ENCODE measurements at regions not wholly inside any gene's neighbourhood (a gene's known extent, or its start where the extent isn't known, plus 50 kb on each side); places are given as distances from the start of the nearest gene placed in this dataset.

GRCh38 chr9:19694601-19695000 is 94.2 kb downstream of the SLC24A2 start:
- Histone ChIP-seq H3K4me1 (ENCODE audit: control insufficient read depth, insufficient read depth, low read length) (no peaks in the 10 kb centered on the region), H3K36me3 (ENCODE audit: control insufficient read depth in 2 of 2, insufficient read depth in 2 of 2, low read length in 1 of 2) (no peaks in the 10 kb centered on the region), H3K9me3 (replicated peaks; ENCODE audit: control insufficient read depth, insufficient read depth, low read length) (no peaks in the 10 kb centered on the region), H2AFZ (ENCODE audit: control insufficient read depth, low read depth, low read length) (no peak overlapping the region), H3K4me3 (no peak overlapping the region), H3K27ac (ENCODE audit: control insufficient read depth, insufficient read depth) (no peak overlapping the region), H3K9ac (ENCODE audit: control insufficient read depth, insufficient read depth, low read length) (no peak overlapping the region), H3K79me2 (ENCODE audit: control insufficient read depth, insufficient read depth, low read length) (no peaks in the 10 kb centered on the region), H4K20me1 (ENCODE audit: control insufficient read depth, insufficient read depth) (no peaks in the 10 kb centered on the region), H3K4me2 (ENCODE audit: control insufficient read depth, insufficient read depth) (no peak overlapping the region), H3K27me3 (replicated peaks in 1 of 2; ENCODE audit: control insufficient read depth in 2 of 2, insufficient read depth in 2 of 2, low read length in 1 of 2) (no peaks in the 10 kb centered on the region; a peak in 1 of 4 replicates)
- WGBS (ENCODE audit: insufficient coverage, insufficient replicate concordance, low lambda C conversion rate, missing lambda C conversion rate) = 43% methylated on average over 3 of the region's 3 CpGs
- ChIA-PET POLR2A (no interaction called here), SMC1A (ENCODE audit: uncharacterized antibody, unreplicated experiment) (no interaction called here), RAD21 (ENCODE audit: unreplicated experiment) (no interaction called here), CTCF (no interaction called here)
- DNase-seq (ENCODE audit: low read depth, low spot score) (no peak), ATAC-seq (no peak), FAIRE-seq (no peak)
- intact Hi-C loops (cut with micrococcal nuclease; ENCODE audit: unreplicated experiment) = no loop called here
- in situ Hi-C loops (cut with MboI) = no loop called here
- TF ChIP-seq GATAD2B (conservative IDR thresholded peaks at IDR 0.05; ENCODE audit: low read depth) (no peak), POU2F2 (IDR thresholded peaks at IDR 0.05; ENCODE audit: borderline replicate concordance, low read depth, low read length) (no peak), SIX5 (IDR thresholded peaks at IDR 0.05; ENCODE audit: low read depth, low read length, severe bottlenecking) (no peak), ZBED1 (IDR thresholded peaks at IDR 0.05; ENCODE audit: borderline replicate concordance) (no peak), BACH1 (IDR thresholded peaks at IDR 0.05; ENCODE audit: borderline replicate concordance) (no peak)
- TF ChIP-seq, protein P1, sequence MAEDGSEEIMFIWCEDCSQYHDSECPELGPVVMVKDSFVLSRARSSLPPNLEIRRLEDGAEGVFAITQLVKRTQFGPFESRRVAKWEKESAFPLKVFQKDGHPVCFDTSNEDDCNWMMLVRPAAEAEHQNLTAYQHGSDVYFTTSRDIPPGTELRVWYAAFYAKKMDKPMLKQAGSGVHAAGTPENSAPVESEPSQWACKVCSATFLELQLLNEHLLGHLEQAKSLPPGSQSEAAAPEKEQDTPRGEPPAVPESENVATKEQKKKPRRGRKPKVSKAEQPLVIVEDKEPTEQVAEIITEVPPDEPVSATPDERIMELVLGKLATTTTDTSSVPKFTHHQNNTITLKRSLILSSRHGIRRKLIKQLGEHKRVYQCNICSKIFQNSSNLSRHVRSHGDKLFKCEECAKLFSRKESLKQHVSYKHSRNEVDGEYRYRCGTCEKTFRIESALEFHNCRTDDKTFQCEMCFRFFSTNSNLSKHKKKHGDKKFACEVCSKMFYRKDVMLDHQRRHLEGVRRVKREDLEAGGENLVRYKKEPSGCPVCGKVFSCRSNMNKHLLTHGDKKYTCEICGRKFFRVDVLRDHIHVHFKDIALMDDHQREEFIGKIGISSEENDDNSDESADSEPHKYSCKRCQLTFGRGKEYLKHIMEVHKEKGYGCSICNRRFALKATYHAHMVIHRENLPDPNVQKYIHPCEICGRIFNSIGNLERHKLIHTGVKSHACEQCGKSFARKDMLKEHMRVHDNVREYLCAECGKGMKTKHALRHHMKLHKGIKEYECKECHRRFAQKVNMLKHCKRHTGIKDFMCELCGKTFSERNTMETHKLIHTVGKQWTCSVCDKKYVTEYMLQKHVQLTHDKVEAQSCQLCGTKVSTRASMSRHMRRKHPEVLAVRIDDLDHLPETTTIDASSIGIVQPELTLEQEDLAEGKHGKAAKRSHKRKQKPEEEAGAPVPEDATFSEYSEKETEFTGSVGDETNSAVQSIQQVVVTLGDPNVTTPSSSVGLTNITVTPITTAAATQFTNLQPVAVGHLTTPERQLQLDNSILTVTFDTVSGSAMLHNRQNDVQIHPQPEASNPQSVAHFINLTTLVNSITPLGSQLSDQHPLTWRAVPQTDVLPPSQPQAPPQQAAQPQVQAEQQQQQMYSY (CRISPR knock-in tag; IDR thresholded peaks at IDR 0.05) = no peak
- BruUV-seq (replicated peaks) = no TSS peak
